Upper lobe of left lung (tissue), 6 donors: ENCODE measurements at regions not wholly inside any gene's neighbourhood (a gene's known extent, or its start where the extent isn't known, plus 50 kb on each side); places are given as distances from the start of the nearest gene placed in this dataset.

Experiments used
- ATAC-seq, 2 donors: fragments of 200-7000 bp; cut with Tn5 transposase; one replicate each; pipeline ENCODE4 v1.9.1; 2022; ENCODE audit warnings: mild to moderate bottlenecking in 2 of 2, moderate library complexity in 2 of 2; ENCODE audit not compliant: low FRiP score in 2 of 2
- DNase-seq, 2 donors: peaks; one replicate each; pipeline ENCODE4 v3.0.0-alpha.2; 2019 to 2020
- H3K27ac ChIP-seq, 4 donors: fragments of 200-600 bp; sonication (generic); one replicate each; pipeline ENCODE4 v1.5.1; 2016 to 2019
- H3K27me3 ChIP-seq, 4 donors: fragments of 200-600 bp; sonication (generic); one replicate each; pipeline ENCODE4 v1.5.1; 2017 to 2019
- H3K36me3 ChIP-seq, 4 donors: fragments of 200-600 bp; sonication (generic); one replicate each; pipeline ENCODE4 v1.5.1; 2016 to 2019
- H3K4me1 ChIP-seq, 4 donors: fragments of 200-600 bp; sonication (generic); one replicate each; pipeline ENCODE4 v1.5.1; 2018 to 2019
- H3K4me3 ChIP-seq, 4 donors: fragments of 200-600 bp; sonication (generic); one replicate each; pipeline ENCODE4 v1.5.1; 2017 to 2019; ENCODE audit warnings: mild to moderate bottlenecking in 2 of 4, moderate library complexity in 1 of 4
- H3K9me3 ChIP-seq, 4 donors: fragments of 200-600 bp; sonication (generic); one replicate each; pipeline ENCODE4 v1.5.1; 2018 to 2019
- CTCF ChIP-seq, 6 experiments: fragments of 450-650 bp in 4 of 6; fragments of 200-600 bp in 2 of 6; sonication (generic) in 2 of 6; IDR thresholded peaks; one replicate each; pipeline ENCODE4 v1.5.1; 2016 to 2019; ENCODE audit warnings: antibody characterized with exemption in 6 of 6
- EP300 ChIP-seq, 4 donors: sonication (generic); formaldehyde crosslinking; IDR thresholded peaks; one replicate each; pipeline ENCODE4 v1.5.1; 2017; ENCODE audit warnings: antibody characterized with exemption in 4 of 4, control low read depth in 2 of 4
- POLR2A ChIP-seq, 4 donors: fragments of 450-650 bp; IDR thresholded peaks; one replicate each; pipeline ENCODE4 v1.5.1; 2016 to 2017; ENCODE audit warnings: antibody characterized with exemption in 4 of 4, mild to moderate bottlenecking in 2 of 4
- POLR2AphosphoS5 ChIP-seq, 2 donors: sonication (generic); formaldehyde crosslinking; IDR thresholded peaks; one replicate each; pipeline ENCODE4 v1.5.1; 2017; ENCODE audit warnings: antibody characterized with exemption in 2 of 2
- WGBS, 2 donors: methylation state at CpG; one replicate each; pipeline ENCODE4 v1.1.5; 2017 to 2018; 5-methylcytosine and 5-hydroxymethylcytosine counted together
- donor health status: DM: no; HTN: no; CAD: no; lungs with moderate emphysema.
- donor health status: DM: no; HTN: yes; CAD: no; lungs with severe emphysema.

GRCh38 chr3:193951859-193952258 lies 184.1 kb upstream of the HES1 start:
- TF ChIP-seq EP300 (IDR thresholded peaks at IDR 0.05) (no peak), POLR2A (IDR thresholded peaks at IDR 0.05) (no peak), POLR2AphosphoS5 (IDR thresholded peaks at IDR 0.05) (no peak), CTCF (IDR thresholded peaks at IDR 0.05) (no peak)

GRCh38 chr3:193954752-193955151 lies 181.2 kb upstream of the HES1 start:
- no peak overlapping the region for H3K27ac ChIP-seq
- ATAC-seq (no peak), DNase-seq (no peak)
- H3K4me3 ChIP-seq, result no peak overlapping the region
- peaks cover 0 to 13% (median 2%) of the 10 kb centered on the region in 4 donors for H3K9me3 ChIP-seq
- TF ChIP-seq POLR2AphosphoS5 (IDR thresholded peaks at IDR 0.05) (no peak), EP300 (IDR thresholded peaks at IDR 0.05) (no peak), CTCF (IDR thresholded peaks at IDR 0.05) (no peak), POLR2A (IDR thresholded peaks at IDR 0.05) (no peak)
- no peaks in the 10 kb centered on the region for H3K27me3 ChIP-seq
- no peaks in the 10 kb centered on the region for H3K4me1 ChIP-seq
- H3K36me3 ChIP-seq, result no peaks in the 10 kb centered on the region

More at GRCh38 chr3:193951859-193952258, 184.1 kb upstream of the HES1 start:
- 85 to 96% methylated on average over 1 of the region's 1 CpG for WGBS, 2 donors
- no peak for ATAC-seq
- no peaks in the 10 kb centered on the region for H3K27me3 ChIP-seq
- H3K4me3 ChIP-seq, result no peak overlapping the region
- no peaks in the 10 kb centered on the region for H3K4me1 ChIP-seq
- peaks cover 0 to 13% (median 2%) of the 10 kb centered on the region in 4 donors for H3K9me3 ChIP-seq
- H3K36me3 ChIP-seq, result no peaks in the 10 kb centered on the region
- no peak for DNase-seq
- no peak overlapping the region for H3K27ac ChIP-seq

- DNase-seq, result peak in 1 of 2 donors; percentile 66
- Histone ChIP-seq H3K4me3 (no peak overlapping the region), H3K36me3 (no peaks in the 10 kb centered on the region), H3K9me3 (peaks cover 0 to 13% (median 2%) of the 10 kb centered on the region in 4 donors), H3K27me3 (no peaks in the 10 kb centered on the region), H3K27ac (no peak overlapping the region), H3K4me1 (no peaks in the 10 kb centered on the region)
- ATAC-seq, result no peak
- TF ChIP-seq EP300 (IDR thresholded peaks at IDR 0.05), result no peak
- no peak for TF ChIP-seq POLR2AphosphoS5 (IDR thresholded peaks at IDR 0.05)
- no peak for TF ChIP-seq CTCF (IDR thresholded peaks at IDR 0.05)
- no peak for TF ChIP-seq POLR2A (IDR thresholded peaks at IDR 0.05)
- 95% methylated on average over 7 of the region's 7 CpGs; no CpG with 5 or more reads in 1 of the 2 donors for WGBS, 2 donors
These were observed 180.2 kb upstream of the HES1 start for GRCh38 chr3:193955719-193956118.

- Histone ChIP-seq H3K9me3 (peaks cover 0 to 4% (median 2%) of the 10 kb centered on the region in 4 donors), H3K4me1 (no peaks in the 10 kb centered on the region), H3K27me3 (no peaks in the 10 kb centered on the region), H3K4me3 (no peak overlapping the region), H3K27ac (no peak overlapping the region), H3K36me3 (no peaks in the 10 kb centered on the region)
- no peak for TF ChIP-seq EP300 (IDR thresholded peaks at IDR 0.05)
- TF ChIP-seq POLR2AphosphoS5 (IDR thresholded peaks at IDR 0.05), result no peak
- ATAC-seq (no peak), DNase-seq (no peak)
These were observed 176.1 kb upstream of the HES1 start for GRCh38 chr3:193959861-193960260.

GRCh38 chr3:193960487-193961274 lies 175.3 kb upstream of the HES1 start:
- H3K4me3 ChIP-seq, result no peak overlapping the region
- H3K9me3 ChIP-seq, result peaks cover 0 to 3% (median 0%) of the 10 kb centered on the region in 4 donors
- ATAC-seq (peak; percentile 39 to 92), DNase-seq (no peak)
- TF ChIP-seq CTCF (IDR thresholded peaks at IDR 0.05) (no peak), POLR2A (IDR thresholded peaks at IDR 0.05) (no peak), POLR2AphosphoS5 (IDR thresholded peaks at IDR 0.05) (no peak), EP300 (IDR thresholded peaks at IDR 0.05) (no peak)
- no peaks in the 10 kb centered on the region for H3K27me3 ChIP-seq
- H3K27ac ChIP-seq, result no peak overlapping the region
- no peaks in the 10 kb centered on the region for H3K36me3 ChIP-seq
- WGBS, 2 donors, result 73% methylated on average over 21 of the region's 21 CpGs
- no peaks in the 10 kb centered on the region for H3K4me1 ChIP-seq
